T-helper 22 cell (primary cell): ENCODE measurements at regions not wholly inside any gene's neighbourhood (a gene's known extent, or its start where the extent isn't known, plus 50 kb on each side); places are given as distances from the start of the nearest gene placed in this dataset.

Experiments used
- DNase-seq: peaks from one replicate; pipeline ENCODE4 v3.0.0-alpha.2; 2020; ENCODE audit warnings: low read depth

- no peak for DNase-seq
Measured at GRCh38 chr9:109883623-109884022, 103.6 kb downstream of the PALM2AKAP2 start.

DNA sequence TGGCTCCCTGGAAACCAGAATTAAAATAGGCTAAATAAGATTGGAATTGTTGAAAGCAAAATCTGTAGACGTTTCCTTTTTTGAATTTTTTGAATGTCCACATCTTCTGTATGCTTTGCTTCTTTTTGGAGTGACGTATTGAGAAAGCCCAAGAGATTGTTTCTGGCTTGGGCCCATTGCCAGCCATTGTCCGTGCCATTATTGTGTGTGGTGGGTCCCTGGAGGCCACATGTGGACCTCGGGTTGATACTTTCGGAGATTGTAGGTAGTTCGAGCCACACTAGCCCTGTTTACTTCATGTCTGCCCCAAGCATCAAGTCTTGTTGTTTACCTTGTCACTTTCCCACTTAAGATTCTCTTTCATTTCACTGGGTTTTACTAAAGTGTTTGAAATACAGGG lies 106.0 kb downstream of the PALM2AKAP2 start:
- DNase-seq: no peak

DNA sequence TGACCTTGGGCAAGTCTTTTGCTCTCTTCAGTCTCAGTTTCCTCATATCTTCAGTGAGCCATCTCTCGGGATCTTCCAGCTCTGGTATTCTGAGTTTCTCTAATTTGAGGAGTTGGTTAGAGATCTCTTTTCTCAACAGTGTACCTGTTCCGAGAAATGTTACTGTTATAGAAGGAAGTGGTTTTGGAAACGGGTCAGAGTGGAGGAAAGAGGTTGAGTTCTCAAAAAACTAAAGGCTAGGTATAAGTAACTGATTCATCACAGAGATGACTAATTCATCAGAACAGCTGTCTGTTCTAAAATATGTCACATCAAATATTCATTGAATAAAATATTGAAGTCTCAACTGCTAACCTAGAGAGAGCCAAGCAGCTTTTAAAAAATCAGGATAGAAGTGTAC lies 106.6 kb downstream of the PALM2AKAP2 start:
- DNase-seq: no peak

DNA sequence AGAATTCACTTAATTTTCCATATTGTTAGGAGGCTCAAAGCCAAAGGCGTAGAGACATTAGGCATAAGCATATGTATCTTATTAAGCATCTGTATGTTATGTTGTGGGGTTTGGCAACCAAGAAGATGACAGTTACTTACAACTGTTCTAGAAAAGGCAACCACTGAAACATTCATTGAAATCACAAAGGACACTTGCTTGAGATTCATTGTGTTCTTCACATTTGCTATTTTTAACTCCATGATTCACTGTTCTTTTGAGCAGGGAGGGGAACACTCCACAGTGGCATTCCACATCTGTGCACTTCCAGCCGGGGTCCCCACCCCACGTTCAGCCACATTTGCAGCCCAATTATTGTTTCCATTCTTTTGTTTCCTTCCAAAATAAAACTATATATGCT lies 107.1 kb downstream of the PALM2AKAP2 start:
- DNase-seq: no peak

DNA sequence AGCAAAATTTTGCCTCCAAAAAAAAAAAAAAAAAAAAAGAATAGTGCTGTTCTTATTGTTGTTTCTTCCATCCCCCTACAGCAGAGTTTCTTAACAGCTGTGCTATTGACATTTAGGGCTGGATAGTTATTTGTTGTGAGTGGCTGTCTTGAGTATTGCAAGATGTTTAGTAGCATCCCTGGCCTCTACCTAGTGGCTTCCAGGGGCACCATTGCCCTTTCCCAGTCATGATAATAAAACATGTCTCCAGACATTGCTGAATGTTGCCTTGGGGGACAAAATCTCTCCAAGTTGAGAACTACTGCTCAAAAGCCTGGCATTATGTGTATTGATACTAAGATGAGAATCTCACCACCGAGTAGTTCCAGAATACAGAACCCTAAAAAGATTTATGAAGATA lies 108.7 kb downstream of the PALM2AKAP2 start:
- DNase-seq: no peak

GRCh38 chr9:109889456-109889855 lies 109.5 kb downstream of the PALM2AKAP2 start:
- no peak for DNase-seq

DNA sequence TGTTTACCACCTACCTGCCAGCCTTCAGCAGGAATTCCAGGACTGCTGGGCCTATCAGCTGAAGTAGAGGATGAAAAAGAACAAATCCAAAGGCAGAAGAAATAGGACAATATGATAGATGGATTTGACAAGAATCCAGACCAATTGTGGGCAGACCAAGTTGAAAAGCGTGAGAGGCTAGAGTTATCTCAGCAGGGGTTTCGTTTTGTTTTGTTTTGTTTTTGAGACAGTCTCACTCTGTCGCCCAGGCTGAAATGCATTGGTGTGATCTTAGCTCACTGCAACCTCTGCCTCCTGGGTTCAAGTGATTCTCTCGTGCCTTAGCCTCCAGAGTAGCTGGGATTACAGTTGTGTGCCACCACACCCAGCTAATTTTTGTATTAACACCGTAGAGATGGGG lies 113.2 kb downstream of the PALM2AKAP2 start:
- DNase-seq: no peak

GRCh38 chr9:109894473-109894872 lies 114.5 kb downstream of the PALM2AKAP2 start:
- DNase-seq: no peak

GRCh38 chr9:109894921-109895758 lies 115.1 kb downstream of the PALM2AKAP2 start:
- DNase-seq: no peak

DNA sequence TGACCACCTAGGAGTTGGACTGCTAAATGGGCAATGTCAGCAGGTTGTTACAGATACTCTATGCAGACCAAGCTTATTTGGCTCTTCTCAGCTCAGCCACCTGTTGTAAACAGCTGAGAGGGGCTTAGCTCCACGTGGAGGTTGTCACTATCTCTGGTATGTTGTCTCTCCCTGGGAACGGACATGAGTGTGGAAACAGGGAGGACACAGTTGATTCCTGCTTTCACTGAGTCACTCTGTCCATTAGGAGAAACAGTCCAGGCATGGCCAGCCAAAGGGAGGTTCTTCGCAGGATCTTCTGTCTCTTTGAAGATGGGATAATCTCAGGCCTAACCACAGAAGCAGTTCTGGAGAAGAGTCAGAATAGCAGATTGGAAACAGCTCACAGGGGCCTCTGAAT lies 121.2 kb downstream of the PALM2AKAP2 start:
- DNase-seq: no peak

- DNase-seq: peak; percentile 19
Measured at GRCh38 chr9:109903515-109904138, 123.6 kb downstream of the PALM2AKAP2 start.

DNA sequence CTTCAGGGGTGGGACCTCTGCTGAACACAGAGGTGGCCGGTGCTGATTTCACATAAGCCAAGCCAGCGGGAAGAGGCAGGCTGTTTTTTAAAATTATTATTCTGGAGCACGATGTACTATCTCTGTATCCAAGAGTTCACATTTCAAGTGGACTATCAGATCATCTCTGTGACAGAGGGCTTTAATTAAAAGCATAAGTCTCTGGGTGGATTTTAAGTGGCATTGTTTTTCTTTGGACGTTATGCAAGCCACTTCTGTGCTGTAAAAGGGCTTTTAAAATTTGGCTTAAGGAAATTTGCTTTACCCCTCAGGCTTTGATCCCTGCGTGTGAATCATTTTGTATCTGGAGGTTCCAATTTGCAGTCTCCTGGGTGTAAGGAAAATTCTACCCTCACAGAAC lies 124.7 kb downstream of the PALM2AKAP2 start:
- DNase-seq: no peak

- DNase-seq: no peak
Measured at GRCh38 chr9:109905472-109905871, 125.5 kb downstream of the PALM2AKAP2 start.

DNA sequence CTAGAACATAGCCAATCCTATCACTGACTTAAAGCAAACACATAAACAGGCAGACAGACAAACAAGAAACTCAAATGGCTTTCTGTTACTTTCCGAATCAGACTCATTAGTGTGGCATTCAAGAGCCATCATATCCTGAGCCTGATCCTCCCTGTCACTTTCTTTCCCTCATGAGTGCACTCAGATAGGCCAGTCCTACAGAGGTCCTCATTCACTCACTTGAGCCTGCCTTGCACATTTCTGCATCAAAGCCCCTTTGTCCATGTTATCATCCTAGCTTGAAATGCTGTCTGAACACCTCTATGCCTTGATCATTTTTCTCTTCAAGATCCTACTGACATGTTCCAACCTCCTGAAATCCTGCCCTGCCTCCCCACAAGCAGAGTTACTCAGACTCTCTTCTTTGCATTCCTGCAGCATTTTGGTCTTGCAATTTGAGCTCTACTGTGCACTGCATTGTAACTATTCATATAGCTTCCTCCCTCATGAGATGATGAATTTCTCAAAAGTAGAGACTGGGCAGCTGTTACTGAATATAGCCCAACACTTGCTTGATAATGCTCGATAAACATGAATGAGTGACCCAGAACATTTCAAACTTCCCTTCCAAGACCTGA lies 126.9 kb downstream of the PALM2AKAP2 start:
- no peak for DNase-seq

GRCh38 chr9:109907400-109907799 lies 127.4 kb downstream of the PALM2AKAP2 start:
- DNase-seq: no peak

GRCh38 chr9:109907810-109908458 lies 127.9 kb downstream of the PALM2AKAP2 start:
- no peak for DNase-seq

- no peak for DNase-seq
Measured at GRCh38 chr9:109908459-109909390, 128.7 kb downstream of the PALM2AKAP2 start.

GRCh38 chr9:109910671-109911518 lies 130.9 kb downstream of the PALM2AKAP2 start:
- no peak for DNase-seq

DNA sequence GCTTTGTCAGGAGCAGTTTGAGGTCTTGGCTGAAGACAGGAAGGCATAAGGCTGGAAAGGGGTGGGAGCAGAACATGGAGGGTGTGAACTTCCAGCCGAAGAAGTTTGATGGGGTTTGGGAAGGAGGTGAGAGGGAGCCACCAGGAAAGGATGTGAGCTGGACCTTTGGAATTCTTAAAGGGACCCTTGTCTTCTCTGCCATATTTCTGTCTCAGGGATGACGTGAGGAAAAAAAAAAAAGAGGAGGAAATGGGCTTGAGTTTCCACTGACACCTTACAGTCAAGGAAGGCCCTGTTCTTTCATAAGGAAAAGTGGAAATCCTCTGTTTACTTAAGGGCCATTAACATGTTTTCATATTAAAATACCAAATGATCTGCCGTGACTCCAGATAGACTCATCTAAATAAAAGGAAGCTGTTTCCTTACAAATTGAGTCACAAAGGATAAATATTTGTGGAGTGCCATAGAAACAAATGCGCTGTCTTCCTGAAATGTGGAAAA lies 132.1 kb downstream of the PALM2AKAP2 start:
- DNase-seq: no peak

- DNase-seq: no peak
Measured at GRCh38 chr9:109912726-109913460, 132.9 kb downstream of the PALM2AKAP2 start.
